ENCODE measurements at regions not wholly inside any gene's neighbourhood (a gene's known extent, or its start where the extent isn't known, plus 50 kb on each side); places are given as distances from the start of the nearest gene placed in this dataset.

DNA sequence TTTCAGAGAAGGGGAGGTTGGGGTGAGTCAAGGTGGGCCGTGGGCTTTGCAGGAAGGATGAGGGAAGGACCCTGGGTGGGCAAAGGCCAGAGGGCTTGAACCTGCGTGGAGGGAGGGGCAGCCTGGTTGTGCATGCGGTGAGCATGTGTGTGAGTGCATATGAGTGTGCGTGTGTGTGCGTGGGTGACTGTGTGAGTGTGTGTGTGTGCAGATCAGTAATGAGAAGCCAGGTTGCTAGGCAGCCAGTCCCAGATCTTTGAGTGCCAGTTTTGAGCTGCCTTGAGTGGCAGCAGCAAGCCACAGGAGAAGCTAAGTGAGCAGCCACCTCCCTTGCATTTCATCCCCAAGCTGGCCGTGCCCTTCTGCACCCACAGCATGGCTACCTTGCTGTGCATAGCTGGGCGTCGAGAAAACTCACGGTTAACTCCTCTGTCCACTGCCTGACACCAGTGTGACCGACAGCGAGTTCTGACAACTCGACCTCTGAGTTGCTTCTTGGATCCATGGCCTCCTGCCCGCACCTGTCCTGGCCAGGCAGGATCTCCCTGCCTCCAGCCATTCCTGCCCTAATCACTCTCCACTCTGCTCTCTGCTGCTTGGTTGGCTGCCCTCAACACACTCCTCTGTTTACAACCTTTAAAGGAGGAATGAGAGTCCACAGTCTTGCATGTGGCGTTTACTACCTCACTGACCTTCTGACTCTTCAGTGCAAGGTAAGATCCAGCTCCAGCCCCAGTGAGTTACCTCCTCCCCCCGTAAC is 775.4 kb downstream of the TYW1 start:
- TF ChIP-seq, protein P1, sequence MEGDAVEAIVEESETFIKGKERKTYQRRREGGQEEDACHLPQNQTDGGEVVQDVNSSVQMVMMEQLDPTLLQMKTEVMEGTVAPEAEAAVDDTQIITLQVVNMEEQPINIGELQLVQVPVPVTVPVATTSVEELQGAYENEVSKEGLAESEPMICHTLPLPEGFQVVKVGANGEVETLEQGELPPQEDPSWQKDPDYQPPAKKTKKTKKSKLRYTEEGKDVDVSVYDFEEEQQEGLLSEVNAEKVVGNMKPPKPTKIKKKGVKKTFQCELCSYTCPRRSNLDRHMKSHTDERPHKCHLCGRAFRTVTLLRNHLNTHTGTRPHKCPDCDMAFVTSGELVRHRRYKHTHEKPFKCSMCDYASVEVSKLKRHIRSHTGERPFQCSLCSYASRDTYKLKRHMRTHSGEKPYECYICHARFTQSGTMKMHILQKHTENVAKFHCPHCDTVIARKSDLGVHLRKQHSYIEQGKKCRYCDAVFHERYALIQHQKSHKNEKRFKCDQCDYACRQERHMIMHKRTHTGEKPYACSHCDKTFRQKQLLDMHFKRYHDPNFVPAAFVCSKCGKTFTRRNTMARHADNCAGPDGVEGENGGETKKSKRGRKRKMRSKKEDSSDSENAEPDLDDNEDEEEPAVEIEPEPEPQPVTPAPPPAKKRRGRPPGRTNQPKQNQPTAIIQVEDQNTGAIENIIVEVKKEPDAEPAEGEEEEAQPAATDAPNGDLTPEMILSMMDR (IDR thresholded peaks at IDR 0.05; ENCODE audit: low read depth, low read length, poor library complexity, severe bottlenecking): no peak
- TF ChIP-seq EZH2phosphoT487 (IDR thresholded peaks at IDR 0.05; ENCODE audit: borderline replicate concordance, low read length): no peak

All from DOHH2 (cell line).